Type B pancreatic cell (in vitro differentiated cells): ENCODE measurements at regions not wholly inside any gene's neighbourhood (a gene's known extent, or its start where the extent isn't known, plus 50 kb on each side); places are given as distances from the start of the nearest gene placed in this dataset.

Experiments used
- DNase-seq: peaks from one replicate; pipeline ENCODE4 v3.0.0; 2021; ENCODE audit warnings: mixed read lengths; ENCODE audit not compliant: unreplicated experiment; ENCODE audit errors: extremely low spot score
- H3K27ac Mint-ChIP-seq: 2 replicates; pipeline ENCODE4 v1.8.0; 2021; ENCODE audit warnings: mild to moderate bottlenecking, mixed read lengths
- H3K27me3 Mint-ChIP-seq: 2 replicates; pipeline ENCODE4 v1.8.0; 2021; ENCODE audit warnings: mixed read lengths
- H3K36me3 Mint-ChIP-seq: 2 replicates; pipeline ENCODE4 v1.8.0; 2021; ENCODE audit warnings: mixed read lengths
- H3K4me1 Mint-ChIP-seq: one replicate; pipeline ENCODE4 v1.8.0; 2021; ENCODE audit warnings: mixed read lengths; ENCODE audit not compliant: unreplicated experiment
- H3K4me3 Mint-ChIP-seq: 2 replicates; pipeline ENCODE4 v1.8.0; 2021; ENCODE audit warnings: mild to moderate bottlenecking, mixed read lengths
- H3K9me3 Mint-ChIP-seq: 2 replicates; pipeline ENCODE4 v1.8.0; 2021; ENCODE audit warnings: mixed read lengths
- TF ChIP-seq, protein P1 (sequence below): fragments of 200-600 bp; sonication (generic); conservative IDR thresholded peaks from 2 replicates; pipeline ENCODE4 v1.5.0; 2021; ENCODE audit warnings: antibody characterized with exemption, mild to moderate bottlenecking

DNA sequence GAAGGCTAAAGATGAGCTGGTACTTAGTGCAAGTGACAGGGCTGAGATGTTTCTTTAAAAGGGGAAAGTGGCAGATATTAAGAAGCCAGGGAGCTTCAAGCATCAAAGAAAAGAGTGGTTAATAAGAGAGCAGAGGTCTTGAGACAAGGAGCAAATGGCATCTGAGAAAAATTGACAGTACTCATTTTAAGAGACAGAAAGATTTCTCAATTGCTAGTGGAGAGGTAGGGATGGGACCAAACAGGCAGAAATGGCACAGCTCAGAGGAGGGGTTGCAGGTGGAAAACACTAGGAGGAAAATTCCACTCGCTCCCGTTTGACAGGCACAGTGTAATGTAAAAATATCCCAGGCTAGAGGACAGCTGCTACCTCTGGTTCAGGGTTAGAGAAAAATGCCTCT is 593.4 kb upstream of the LRATD1 start:
- TF ChIP-seq, protein P1, sequence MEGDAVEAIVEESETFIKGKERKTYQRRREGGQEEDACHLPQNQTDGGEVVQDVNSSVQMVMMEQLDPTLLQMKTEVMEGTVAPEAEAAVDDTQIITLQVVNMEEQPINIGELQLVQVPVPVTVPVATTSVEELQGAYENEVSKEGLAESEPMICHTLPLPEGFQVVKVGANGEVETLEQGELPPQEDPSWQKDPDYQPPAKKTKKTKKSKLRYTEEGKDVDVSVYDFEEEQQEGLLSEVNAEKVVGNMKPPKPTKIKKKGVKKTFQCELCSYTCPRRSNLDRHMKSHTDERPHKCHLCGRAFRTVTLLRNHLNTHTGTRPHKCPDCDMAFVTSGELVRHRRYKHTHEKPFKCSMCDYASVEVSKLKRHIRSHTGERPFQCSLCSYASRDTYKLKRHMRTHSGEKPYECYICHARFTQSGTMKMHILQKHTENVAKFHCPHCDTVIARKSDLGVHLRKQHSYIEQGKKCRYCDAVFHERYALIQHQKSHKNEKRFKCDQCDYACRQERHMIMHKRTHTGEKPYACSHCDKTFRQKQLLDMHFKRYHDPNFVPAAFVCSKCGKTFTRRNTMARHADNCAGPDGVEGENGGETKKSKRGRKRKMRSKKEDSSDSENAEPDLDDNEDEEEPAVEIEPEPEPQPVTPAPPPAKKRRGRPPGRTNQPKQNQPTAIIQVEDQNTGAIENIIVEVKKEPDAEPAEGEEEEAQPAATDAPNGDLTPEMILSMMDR = no peak
- Mint-ChIP-seq H3K27ac (no peak overlapping the region), H3K4me1 (no peaks in the 10 kb centered on the region), H3K27me3 (peaks cover 3% of the 10 kb centered on the region), H3K9me3 (no peaks in the 10 kb centered on the region), H3K4me3 (no peak overlapping the region), H3K36me3 (no peaks in the 10 kb centered on the region)
- no peak for DNase-seq

DNA sequence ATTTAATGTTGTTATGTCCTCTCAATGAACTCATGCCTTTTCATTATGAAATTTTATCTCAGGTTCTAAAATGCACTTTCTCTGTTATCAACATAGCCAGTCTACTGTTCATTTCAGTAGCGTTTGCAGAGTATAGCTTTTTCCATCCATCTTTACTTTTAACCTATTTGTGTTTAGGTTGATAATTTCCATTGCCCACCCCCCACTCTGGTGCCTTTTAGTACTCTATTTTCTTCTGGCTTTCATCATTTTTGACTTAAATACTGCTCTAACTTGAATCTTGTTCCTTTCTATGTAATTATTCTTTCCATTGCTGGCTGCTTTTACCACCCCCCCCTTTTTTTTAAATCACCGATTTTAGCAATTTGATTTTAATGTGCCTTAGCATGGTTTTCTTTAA is 585.0 kb upstream of the LRATD1 start:
- Mint-ChIP-seq H3K4me3 (no peak overlapping the region), H3K9me3 (no peaks in the 10 kb centered on the region), H3K36me3 (no peaks in the 10 kb centered on the region), H3K27ac (no peak overlapping the region), H3K4me1 (no peaks in the 10 kb centered on the region), H3K27me3 (no peaks in the 10 kb centered on the region)
- DNase-seq = no peak
- TF ChIP-seq, protein P1 = no peak

DNA sequence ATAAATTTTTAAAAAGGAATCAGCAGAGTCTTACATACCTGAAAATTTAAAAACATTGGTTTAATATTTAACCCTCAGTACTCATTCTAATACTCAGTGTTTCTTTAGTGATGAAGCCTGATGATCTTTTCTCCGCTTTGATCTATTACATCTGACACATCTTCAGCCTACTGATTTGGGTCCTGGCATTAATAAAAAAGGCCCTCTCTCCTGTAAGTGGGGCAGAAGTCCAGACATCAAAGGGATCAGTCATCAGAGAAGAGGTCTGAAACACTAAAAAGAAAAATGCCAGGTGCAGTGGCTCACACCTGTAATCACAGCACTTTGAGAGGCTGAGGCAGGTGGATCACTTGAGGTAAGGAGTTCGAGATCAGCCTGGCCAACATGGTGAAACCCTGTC is 581.1 kb upstream of the LRATD1 start:
- no peaks in the 10 kb centered on the region for H3K4me1 Mint-ChIP-seq
- no peaks in the 10 kb centered on the region for H3K27me3 Mint-ChIP-seq
- no peak overlapping the region for H3K4me3 Mint-ChIP-seq
- H3K36me3 Mint-ChIP-seq = no peaks in the 10 kb centered on the region
- no peak overlapping the region for H3K27ac Mint-ChIP-seq
- H3K9me3 Mint-ChIP-seq = no peaks in the 10 kb centered on the region
- TF ChIP-seq, protein P1 = no peak
- DNase-seq = no peak

DNA sequence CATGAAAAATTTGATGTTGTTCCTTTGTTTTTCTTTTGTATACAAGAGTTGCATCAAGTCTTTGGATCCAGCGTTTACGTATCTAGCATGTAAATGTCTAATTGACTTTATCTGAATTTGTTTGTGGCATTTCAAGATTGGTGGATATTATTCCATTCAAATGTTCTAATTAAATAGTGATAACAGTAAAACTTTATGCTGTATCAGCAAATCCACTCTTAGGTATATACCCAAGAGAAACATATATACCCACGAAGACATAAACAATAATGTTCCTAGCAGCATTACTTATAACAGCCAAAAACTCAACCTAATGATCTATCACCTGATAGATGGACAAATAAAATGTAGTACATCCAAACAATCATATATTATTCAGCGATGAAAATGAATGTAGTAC is 579.4 kb upstream of the LRATD1 start:
- no peak for DNase-seq
- Mint-ChIP-seq H3K4me1 (no peaks in the 10 kb centered on the region), H3K36me3 (no peaks in the 10 kb centered on the region), H3K27ac (no peak overlapping the region), H3K4me3 (no peak overlapping the region), H3K27me3 (no peaks in the 10 kb centered on the region), H3K9me3 (no peaks in the 10 kb centered on the region)
- TF ChIP-seq, protein P1 = no peak

DNA sequence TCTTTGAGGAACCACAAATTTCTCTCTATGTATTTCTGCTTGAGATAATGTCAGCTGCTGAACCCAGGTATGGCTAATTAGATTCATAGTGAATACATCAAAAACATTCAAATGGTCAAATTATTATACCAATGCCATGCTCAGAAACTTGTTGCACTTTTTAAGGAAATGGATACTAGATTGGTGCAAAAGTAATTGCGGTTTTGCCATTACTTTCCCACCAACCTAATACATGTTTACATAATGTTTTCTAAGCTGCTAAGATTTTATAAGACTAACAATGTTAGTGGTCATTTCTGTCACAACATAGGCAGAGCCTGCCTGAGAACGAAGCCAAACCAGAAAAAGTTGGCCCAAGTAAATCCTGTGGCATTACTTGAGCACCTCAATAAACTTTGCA is 568.2 kb upstream of the LRATD1 start:
- no peak for DNase-seq
- Mint-ChIP-seq H3K27me3 (no peaks in the 10 kb centered on the region), H3K4me1 (no peaks in the 10 kb centered on the region), H3K27ac (no peak overlapping the region), H3K9me3 (no peaks in the 10 kb centered on the region), H3K36me3 (no peaks in the 10 kb centered on the region), H3K4me3 (no peak overlapping the region)
- TF ChIP-seq, protein P1 = no peak

DNA sequence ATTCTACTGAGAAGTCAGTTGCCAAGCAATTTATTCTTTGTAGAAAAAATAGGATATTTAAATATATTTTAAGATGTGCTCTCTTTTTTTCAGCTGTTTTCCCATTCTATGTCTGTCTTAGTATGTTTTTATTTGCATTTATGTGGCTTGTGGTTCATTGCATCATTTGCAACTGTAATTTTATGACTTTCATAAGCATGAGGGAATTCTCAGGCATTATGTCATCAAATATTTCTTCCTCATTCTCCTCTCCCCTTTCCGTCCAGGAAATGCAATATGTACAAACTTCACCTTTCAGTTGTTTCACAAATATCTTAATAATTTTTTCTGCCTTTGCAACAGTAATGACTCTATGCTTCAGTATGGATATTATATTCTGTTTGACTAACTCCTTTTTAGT is 560.2 kb upstream of the LRATD1 start:
- no peaks in the 10 kb centered on the region for H3K4me1 Mint-ChIP-seq
- no peak overlapping the region for H3K27ac Mint-ChIP-seq
- no peaks in the 10 kb centered on the region for H3K9me3 Mint-ChIP-seq
- no peaks in the 10 kb centered on the region for H3K36me3 Mint-ChIP-seq
- H3K27me3 Mint-ChIP-seq = no peaks in the 10 kb centered on the region
- TF ChIP-seq, protein P1 = no peak
- no peak for DNase-seq
- H3K4me3 Mint-ChIP-seq = no peak overlapping the region
